ENCODE measurements at regions not wholly inside any gene's neighbourhood (a gene's known extent, or its start where the extent isn't known, plus 50 kb on each side); places are given as distances from the start of the nearest gene placed in this dataset.

GRCh38 chr2:155528034-155528433 lies 804.5 kb downstream of the NR4A2 start:
- TF ChIP-seq CTCF (IDR thresholded peaks at IDR 0.05): no peak
- TF ChIP-seq POLR2A (IDR thresholded peaks at IDR 0.05): no peak

All from right lobe of liver (tissue), 4 donors.